AG20443 (cell line): ENCODE measurements at regions not wholly inside any gene's neighbourhood (a gene's known extent, or its start where the extent isn't known, plus 50 kb on each side); places are given as distances from the start of the nearest gene placed in this dataset.

ENCODE experiments used
- DNase-seq: peaks from one replicate; pipeline ENCODE4 v3.0.0; 2012; ENCODE audit warnings: low spot score, mixed read lengths

DNA sequence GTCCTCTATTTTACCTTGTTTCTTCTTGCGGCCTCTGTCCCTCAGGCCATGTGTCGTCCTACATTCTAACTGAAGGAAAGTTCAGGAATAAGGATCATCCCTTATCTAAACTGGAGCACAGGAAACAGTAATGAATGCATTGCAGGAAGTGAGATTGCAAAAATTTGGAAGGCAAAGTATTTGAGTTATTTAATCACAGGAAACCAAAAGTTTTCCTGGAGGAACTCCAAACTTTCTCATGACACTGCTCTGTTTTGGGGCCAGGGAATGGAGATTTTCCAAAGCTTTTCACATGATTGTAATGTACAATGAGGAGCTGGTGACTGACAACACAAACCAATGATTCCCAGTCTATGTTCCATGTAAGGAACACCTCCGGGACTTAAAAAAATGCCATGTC, 57.8 kb upstream of the PLSCR4 start:
- DNase-seq = peak; percentile 46

- peak; percentile 55 for DNase-seq
Observed at GRCh38 chr3:146308222-146308621, 57.3 kb upstream of the PLSCR4 start.

- DNase-seq = no peak
Observed at GRCh38 chr3:146307456-146307725, 56.5 kb upstream of the PLSCR4 start.

DNA sequence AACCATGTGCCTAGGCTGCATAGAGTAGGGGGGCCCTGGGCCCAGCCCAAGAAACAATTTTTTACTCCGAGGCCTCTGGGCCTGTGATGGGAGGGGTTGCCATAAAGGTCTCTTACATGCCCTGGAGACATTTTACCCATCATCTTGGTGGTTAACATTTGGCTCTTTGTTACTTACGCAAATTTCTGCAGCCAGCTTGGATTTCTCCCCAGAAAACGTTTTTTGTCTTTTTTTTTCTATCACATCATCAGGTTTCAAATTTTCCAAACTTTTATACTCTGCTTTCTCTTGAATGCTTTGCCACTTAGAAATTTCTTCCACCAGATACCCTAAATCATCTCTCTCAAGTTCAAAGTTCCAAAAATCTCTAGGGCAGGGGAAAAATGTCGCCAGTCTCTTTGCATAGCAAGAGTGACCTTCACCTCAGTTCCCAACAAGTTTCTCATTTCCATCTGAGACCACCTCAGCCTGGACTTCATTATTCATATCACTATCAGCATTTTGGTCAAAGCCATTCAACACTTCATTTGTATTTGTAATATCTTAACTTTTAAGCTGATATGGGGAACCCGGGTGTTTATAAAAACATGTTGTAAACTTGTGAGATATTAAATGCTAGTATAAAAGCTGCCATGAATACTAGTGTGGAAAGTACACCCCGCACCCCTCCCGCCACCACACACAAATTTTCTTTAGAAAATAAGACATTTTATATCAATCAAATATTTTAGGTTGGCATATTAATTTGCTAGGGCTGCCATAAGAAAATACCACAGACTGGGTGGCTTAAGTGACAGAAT, 56.0 kb upstream of the PLSCR4 start:
- DNase-seq = no peak

GRCh38 chr3:146305808-146306423, 55.0 kb upstream of the PLSCR4 start:
- DNase-seq = no peak

GRCh38 chr3:146300768-146301167, 49.9 kb upstream of the PLSCR4 start:
- DNase-seq = no peak
